T-cell (primary cell): ENCODE measurements at regions not wholly inside any gene's neighbourhood (a gene's known extent, or its start where the extent isn't known, plus 50 kb on each side); places are given as distances from the start of the nearest gene placed in this dataset.

ENCODE experiments used
- ATAC-seq, 4 experiments: fragments of 200-7000 bp in 3 of 4; fragments of 150-1000 bp in 1 of 4; cut with Tn5 transposase; replicated peaks in 1 of 4; 1 replicate in 3 of 4; 2 replicates in 1 of 4; pipeline ENCODE4 v1.10.0; 2021; ENCODE audit warnings: moderate library complexity in 3 of 4, mild to moderate bottlenecking in 2 of 4, moderate number of reproducible peaks in 1 of 4
- CTCF ChIA-PET, 2 donors: fragments of 300-600 bp; sonication (Branson Sonifier 250); formaldehyde crosslinking; loops; one replicate each; lab custom pipeline; 2022; ENCODE audit warnings: antibody characterized with exemption in 2 of 2; lab: Charles Lee
- POLR2A ChIA-PET, 2 donors: fragments of 300-600 bp; sonication (Branson Sonifier 250); formaldehyde crosslinking; loops; one replicate each; lab custom pipeline; 2022; ENCODE audit warnings: antibody characterized with exemption in 2 of 2; lab: Charles Lee
- DNase-seq, 35 experiments: peaks; one replicate each; pipeline versions ENCODE4 v3.0.0 to v3.0.0-alpha.2; 2013 to 2023
- H3K27ac ChIP-seq: one replicate; pipeline ENCODE4 v1.5.1; 2013; ENCODE audit warnings: low read length
- H3K27me3 ChIP-seq, 2 experiments: replicated peaks in 1 of 2; 1 replicate in 1 of 2; 2 replicates in 1 of 2; pipeline versions ENCODE4 v1.6.1 to v1.7.0; 2013; ENCODE audit warnings: low read length in 1 of 2, mixed read lengths in 1 of 2; ENCODE audit not compliant: control insufficient read depth in 2 of 2, insufficient read depth in 2 of 2; ENCODE audit errors: extremely low read depth in 1 of 2
- H3K36me3 ChIP-seq, 2 donors: 1 replicate in 1 of 2; 2 replicates in 1 of 2; pipeline versions ENCODE4 v1.6.1 to v1.7.0; 2013; ENCODE audit warnings: low read length in 1 of 2; ENCODE audit not compliant: control insufficient read depth in 2 of 2, insufficient read depth in 1 of 2; ENCODE audit errors: extremely low read depth in 1 of 2
- H3K4me1 ChIP-seq, 2 experiments: 1 replicate in 1 of 2; 2 replicates in 1 of 2; pipeline versions ENCODE4 v1.6.1 to v1.7.0; 2013; ENCODE audit warnings: low read length in 2 of 2, mixed read lengths in 1 of 2; ENCODE audit not compliant: insufficient read depth in 2 of 2, control insufficient read depth in 1 of 2; ENCODE audit errors: extremely low read depth in 1 of 2
- H3K4me3 ChIP-seq, 2 donors: 1 replicate in 1 of 2; 2 replicates in 1 of 2; pipeline versions ENCODE4 v1.5.1 to v1.7.0; 2013; ENCODE audit warnings: mild to moderate bottlenecking in 2 of 2, low read length in 1 of 2, moderate library complexity in 1 of 2; ENCODE audit not compliant: control insufficient read depth in 1 of 2; ENCODE audit errors: extremely low read depth in 1 of 2
- H3K9me3 ChIP-seq: 2 replicates; pipeline ENCODE4 v1.7.0; 2013
- H3K27ac Mint-ChIP-seq, 2 donors: one replicate each; pipeline ENCODE4 v1.8.0; 2020 to 2021; ENCODE audit warnings: mild to moderate bottlenecking in 2 of 2, mixed read lengths in 2 of 2
- H3K27me3 Mint-ChIP-seq, 2 donors: one replicate each; pipeline ENCODE4 v1.8.0; 2021 to 2022; ENCODE audit warnings: mixed read lengths in 2 of 2
- H3K36me3 Mint-ChIP-seq: one replicate; pipeline ENCODE4 v1.8.0; 2021; ENCODE audit warnings: mixed read lengths
- H3K4me1 Mint-ChIP-seq, 3 donors: one replicate each; pipeline ENCODE4 v1.8.0; 2020 to 2022; ENCODE audit warnings: mixed read lengths in 3 of 3, mild to moderate bottlenecking in 1 of 3
- H3K4me3 Mint-ChIP-seq, 3 donors: one replicate each; pipeline ENCODE4 v1.8.0; 2020 to 2022; ENCODE audit warnings: mild to moderate bottlenecking in 3 of 3, mixed read lengths in 3 of 3, moderate library complexity in 3 of 3
- H3K9me3 Mint-ChIP-seq, 3 donors: one replicate each; pipeline ENCODE4 v1.8.0; 2020 to 2022; ENCODE audit warnings: mixed read lengths in 3 of 3
- WGBS: methylation state at CpG from one replicate; pipeline ENCODE4 v1.1.5; 2013; ENCODE audit warnings: missing lambda C conversion rate; ENCODE audit not compliant: insufficient coverage; 5-methylcytosine and 5-hydroxymethylcytosine counted together

DNA sequence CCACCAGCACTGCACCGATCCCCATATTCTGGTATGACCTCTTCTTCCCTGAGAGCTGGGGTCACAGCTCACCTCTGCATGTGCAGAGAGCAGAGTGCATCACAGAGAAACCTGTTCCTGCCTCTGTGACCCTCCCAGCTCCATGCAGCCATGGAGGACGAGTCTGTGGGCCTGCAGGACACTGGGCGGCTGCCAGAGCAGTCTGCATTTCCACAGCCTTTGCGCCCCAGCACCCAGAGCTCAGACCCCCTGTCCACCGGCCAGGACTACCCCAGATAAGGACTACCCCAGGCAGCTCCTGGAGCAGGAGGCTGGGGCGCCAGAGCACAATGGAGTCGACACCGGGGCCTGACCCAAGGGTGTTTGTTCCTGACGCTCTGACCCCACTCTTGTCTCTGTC is 308.1 kb upstream of the IRX1 start:
- DNase-seq (no peak), ATAC-seq (no peak)
- Mint-ChIP-seq H3K36me3 (no peaks in the 10 kb centered on the region), H3K4me1 (no peaks in the 10 kb centered on the region), H3K27ac (no peak overlapping the region), H3K4me3 (no peak overlapping the region), H3K9me3 (peaks cover 2 to 4% (median 3%) of the 10 kb centered on the region in 3 donors), H3K27me3 (no peaks in the 10 kb centered on the region)
- Histone ChIP-seq H3K36me3 (no peaks in the 10 kb centered on the region), H3K4me1 (no peaks in the 10 kb centered on the region), H3K27me3 (no peaks in the 10 kb centered on the region), H3K27ac (no peak overlapping the region), H3K4me3 (no peak overlapping the region), H3K9me3 (no peaks in the 10 kb centered on the region)
- CTCF ChIA-PET, result no interaction called here
- WGBS, result 75% methylated on average over 9 of the region's 9 CpGs
- POLR2A ChIA-PET, result no interaction called here

DNA sequence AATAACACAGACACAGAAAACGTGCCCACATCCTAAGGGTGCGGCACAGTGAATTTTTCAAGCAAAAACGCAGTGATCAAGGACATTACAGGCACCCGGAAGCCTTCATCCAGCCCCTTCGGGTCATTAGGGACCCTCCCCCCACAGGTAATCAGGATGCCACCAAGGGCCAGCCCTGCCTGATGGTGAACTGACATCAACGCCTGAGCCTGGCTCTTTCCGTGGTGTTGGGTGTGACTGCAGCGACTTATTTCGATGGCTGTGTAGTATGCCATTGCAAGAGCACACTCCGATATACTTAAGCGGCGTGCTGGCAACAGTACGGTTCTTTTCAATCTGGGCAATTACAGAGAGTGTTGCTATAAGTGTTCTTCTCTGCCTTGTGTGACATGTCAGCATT is 310.0 kb upstream of the IRX1 start:
- Histone ChIP-seq H3K9me3 (no peaks in the 10 kb centered on the region), H3K36me3 (no peaks in the 10 kb centered on the region), H3K27ac (no peak overlapping the region), H3K27me3 (no peaks in the 10 kb centered on the region), H3K4me1 (no peaks in the 10 kb centered on the region), H3K4me3 (no peak overlapping the region)
- Mint-ChIP-seq H3K36me3 (no peaks in the 10 kb centered on the region), H3K4me1 (no peaks in the 10 kb centered on the region), H3K4me3 (no peak overlapping the region), H3K27ac (no peak overlapping the region), H3K27me3 (peaks cover 2 to 4% of the 10 kb centered on the region in 2 donors), H3K9me3 (peaks cover 2 to 8% (median 3%) of the 10 kb centered on the region in 3 donors)
- no peak for DNase-seq
- POLR2A ChIA-PET, result no interaction called here
- CTCF ChIA-PET, result no interaction called here
- ATAC-seq, result no peak
- 88% methylated on average over 11 of the region's 13 CpGs for WGBS

DNA sequence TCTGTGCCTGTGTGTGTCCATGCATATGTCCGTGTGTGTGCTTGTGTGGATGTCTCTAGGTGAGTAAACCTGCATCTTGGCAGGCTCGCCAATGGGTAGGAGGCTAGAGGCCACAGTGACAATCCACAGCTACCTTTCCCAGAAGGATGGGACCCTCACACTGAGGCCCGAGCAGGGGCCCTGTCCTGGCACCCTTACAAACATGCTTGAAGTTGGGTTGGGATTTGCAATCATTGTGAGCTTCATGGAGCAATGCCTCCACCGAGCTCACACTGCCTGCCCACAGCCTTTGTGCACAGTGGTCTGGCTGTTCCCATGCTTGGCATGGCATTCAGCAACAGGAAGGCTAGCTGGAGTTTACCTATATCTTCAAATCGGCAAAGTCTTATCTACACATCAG is 311.1 kb upstream of the IRX1 start:
- no peaks in the 10 kb centered on the region for H3K36me3 ChIP-seq
- Mint-ChIP-seq H3K4me1 (no peaks in the 10 kb centered on the region), H3K4me3 (no peak overlapping the region), H3K36me3 (no peaks in the 10 kb centered on the region), H3K9me3 (peaks cover 0 to 8% (median 0%) of the 10 kb centered on the region in 3 donors), H3K27ac (no peak overlapping the region), H3K27me3 (peaks cover 2 to 4% of the 10 kb centered on the region in 2 donors)
- ChIA-PET POLR2A (interaction anchor here in 1 of 2 donors (0.6 kb wide), 1 partner anchor 647 kb away, joined by 3 read pairs; no protein-coding TSS in a partner anchor), CTCF (no interaction called here)
- no peaks in the 10 kb centered on the region for H3K4me1 ChIP-seq
- H3K9me3 ChIP-seq, result no peaks in the 10 kb centered on the region
- DNase-seq (no peak), ATAC-seq (no peak)
- no peak overlapping the region for H3K27ac ChIP-seq
- WGBS, result 58% methylated on average over 2 of the region's 5 CpGs
- H3K27me3 ChIP-seq, result peaks cover 0 to 3% of the 10 kb centered on the region in 2 experiments
- H3K4me3 ChIP-seq, result no peak overlapping the region

DNA sequence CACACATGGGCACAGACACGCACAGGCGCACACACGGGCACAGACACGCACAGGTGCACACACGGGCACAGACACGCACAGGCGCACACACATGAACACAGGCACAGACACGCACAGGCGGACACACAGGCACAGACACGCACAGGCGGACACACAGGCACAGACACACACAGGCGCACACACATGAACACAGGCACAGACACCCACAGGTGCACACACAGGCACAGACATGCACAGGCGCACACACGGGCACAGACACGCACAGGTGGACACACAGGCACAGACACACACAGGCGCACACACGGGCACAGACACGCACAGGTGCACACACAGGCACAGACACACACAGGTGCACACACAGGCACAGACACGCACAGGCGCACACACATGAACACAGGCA is 312.8 kb upstream of the IRX1 start:
- H3K27ac Mint-ChIP-seq, result no peak overlapping the region
- H3K36me3 Mint-ChIP-seq, result no peaks in the 10 kb centered on the region
- Histone ChIP-seq H3K4me1 (peaks cover 0 to under 1% of the 10 kb centered on the region in 2 experiments), H3K27ac (no peak overlapping the region), H3K27me3 (peaks cover 0 to 3% of the 10 kb centered on the region in 2 experiments), H3K9me3 (no peaks in the 10 kb centered on the region), H3K36me3 (no peaks in the 10 kb centered on the region), H3K4me3 (no peak overlapping the region)
- ATAC-seq (no peak), DNase-seq (no peak)
- CTCF ChIA-PET, result no interaction called here
- POLR2A ChIA-PET, result no interaction called here
- peaks cover 2 to 4% of the 10 kb centered on the region in 2 donors for H3K27me3 Mint-ChIP-seq
- 94% methylated on average over 19 of the region's 20 CpGs for WGBS
- no peaks in the 10 kb centered on the region for H3K4me1 Mint-ChIP-seq
- no peak overlapping the region for H3K4me3 Mint-ChIP-seq
- peaks cover 0 to 8% (median 0%) of the 10 kb centered on the region in 3 donors for H3K9me3 Mint-ChIP-seq

DNA sequence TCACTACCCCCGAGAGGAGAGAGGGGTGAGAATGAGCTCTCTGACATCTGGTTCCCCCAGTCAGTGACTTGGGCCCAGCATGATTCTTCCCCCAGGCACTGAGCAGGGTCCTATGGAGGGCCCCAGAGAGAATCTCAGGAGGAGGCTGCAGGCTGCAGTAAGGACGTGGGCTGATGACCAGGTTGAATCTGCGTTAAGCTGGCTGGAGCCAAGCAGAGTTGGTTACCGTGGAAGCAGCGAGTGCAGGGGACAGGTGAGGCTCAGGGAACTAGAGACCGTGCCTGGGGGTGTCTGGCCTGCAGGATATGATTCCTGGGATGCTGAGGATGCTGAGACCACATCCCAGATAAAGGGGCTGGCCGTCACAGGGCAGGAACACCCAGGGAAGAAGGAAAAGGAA is 314.3 kb upstream of the IRX1 start:
- Histone ChIP-seq H3K4me1 (peaks cover 0 to 3% of the 10 kb centered on the region in 2 experiments), H3K27me3 (peaks cover 0 to 3% of the 10 kb centered on the region in 2 experiments), H3K27ac (no peak overlapping the region), H3K9me3 (no peaks in the 10 kb centered on the region), H3K36me3 (no peaks in the 10 kb centered on the region), H3K4me3 (no peak overlapping the region)
- ChIA-PET POLR2A (no interaction called here), CTCF (no interaction called here)
- Mint-ChIP-seq H3K27me3 (peaks cover 2 to 4% of the 10 kb centered on the region in 2 donors), H3K36me3 (no peaks in the 10 kb centered on the region), H3K9me3 (peaks cover 0 to 8% (median 0%) of the 10 kb centered on the region in 3 donors), H3K4me1 (no peaks in the 10 kb centered on the region), H3K4me3 (no peak overlapping the region), H3K27ac (no peak overlapping the region)
- 76% methylated on average over 7 of the region's 7 CpGs for WGBS
- DNase-seq (no peak), ATAC-seq (no peak)

DNA sequence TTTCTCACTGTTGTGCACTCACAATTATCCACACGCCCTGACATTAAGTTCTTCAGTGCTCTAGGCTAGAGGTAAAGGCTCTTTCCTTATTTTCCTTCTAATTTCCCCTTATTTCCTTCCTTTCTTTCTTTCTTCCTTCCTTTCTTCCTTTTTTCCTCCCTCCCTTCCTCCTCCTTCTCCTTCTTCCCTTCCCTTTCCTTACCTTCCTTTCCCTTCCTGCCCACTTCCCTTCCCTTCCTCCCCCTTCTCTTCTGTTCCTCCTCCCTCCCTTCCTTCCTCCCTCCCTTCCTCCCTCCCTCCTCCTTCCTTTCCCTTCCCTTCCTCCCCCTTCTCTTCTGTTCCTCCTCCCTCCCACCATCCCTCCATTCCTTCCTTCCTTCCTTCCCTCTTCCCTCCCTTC is 317.0 kb upstream of the IRX1 start:
- H3K4me1 Mint-ChIP-seq, result no peaks in the 10 kb centered on the region
- no peak overlapping the region for H3K27ac ChIP-seq
- no peaks in the 10 kb centered on the region for H3K9me3 ChIP-seq
- ATAC-seq (no peak), DNase-seq (no peak)
- H3K4me1 ChIP-seq, result peaks cover 0 to 3% of the 10 kb centered on the region in 2 experiments
- H3K4me3 ChIP-seq, result no peak overlapping the region
- peaks cover 0 to 3% of the 10 kb centered on the region in 2 experiments for H3K27me3 ChIP-seq
- H3K36me3 ChIP-seq, result no peaks in the 10 kb centered on the region
- CTCF ChIA-PET, result interaction anchor here in 1 of 2 donors (0.6 kb wide), 1 partner anchor 104 kb away, joined by 3 read pairs; no protein-coding TSS in a partner anchor
- no peak overlapping the region for H3K27ac Mint-ChIP-seq
- H3K36me3 Mint-ChIP-seq, result no peaks in the 10 kb centered on the region
- POLR2A ChIA-PET, result no interaction called here
- no peak overlapping the region for H3K4me3 Mint-ChIP-seq
- 60% methylated on average over 1 of the region's 1 CpG for WGBS
- peaks cover 2 to 4% of the 10 kb centered on the region in 2 donors for H3K27me3 Mint-ChIP-seq
- H3K9me3 Mint-ChIP-seq, result peaks cover 3 to 11% (median 3%) of the 10 kb centered on the region in 3 donors
